Coronary artery (tissue), 2 donors: ENCODE measurements at regions not wholly inside any gene's neighbourhood (a gene's known extent, or its start where the extent isn't known, plus 50 kb on each side); places are given as distances from the start of the nearest gene placed in this dataset.

Experiments used
- DNase-seq: peaks from one replicate; pipeline ENCODE4 v3.0.0-alpha.2; 2017; ENCODE audit warnings: low spot score
- H3K27ac ChIP-seq, 2 donors: fragments of 200-600 bp; sonication (generic); one replicate each; pipeline ENCODE4 v1.5.1; 2016 to 2019
- H3K4me3 ChIP-seq: fragments of 200-600 bp; sonication (generic); 2 replicates; pipeline ENCODE4 v1.5.1; 2016; ENCODE audit warnings: mild to moderate bottlenecking, moderate library complexity
- CTCF ChIP-seq: fragments of 200-600 bp; sonication (generic); IDR thresholded peaks from one replicate; pipeline ENCODE4 v1.5.1; 2019; ENCODE audit warnings: antibody characterized with exemption

- TF ChIP-seq CTCF: no peak
- Histone ChIP-seq H3K27ac (no peak overlapping the region), H3K4me3 (no peak overlapping the region)
- DNase-seq: no peak
Observed at GRCh38 chr16:13559624-13560023, 360.3 kb upstream of the ERCC4 start.

GRCh38 chr16:13560151-13560550 is 359.8 kb upstream of the ERCC4 start:
- no peak for DNase-seq
- Histone ChIP-seq H3K4me3 (no peak overlapping the region), H3K27ac (no peak overlapping the region)
- no peak for TF ChIP-seq CTCF

- TF ChIP-seq CTCF: no peak
- H3K4me3 ChIP-seq: no peak overlapping the region
Observed at GRCh38 chr16:13561291-13562070, 358.5 kb upstream of the ERCC4 start.

GRCh38 chr16:13568803-13569202 is 351.2 kb upstream of the ERCC4 start:
- no peak for DNase-seq
- H3K4me3 ChIP-seq: no peak overlapping the region
- H3K27ac ChIP-seq: no peak overlapping the region
- no peak for TF ChIP-seq CTCF

More at GRCh38 chr16:13561291-13562070, 358.5 kb upstream of the ERCC4 start:
- no peak for DNase-seq
- no peak overlapping the region for H3K27ac ChIP-seq

GRCh38 chr16:13569986-13570385 is 350.0 kb upstream of the ERCC4 start:
- Histone ChIP-seq H3K27ac (no peak overlapping the region), H3K4me3 (no peak overlapping the region)
- no peak for DNase-seq
- no peak for TF ChIP-seq CTCF

GRCh38 chr16:13571036-13571435 is 348.9 kb upstream of the ERCC4 start:
- Histone ChIP-seq H3K27ac (no peak overlapping the region), H3K4me3 (no peak overlapping the region)
- DNase-seq: no peak
- no peak for TF ChIP-seq CTCF

GRCh38 chr16:13573903-13574302 is 346.1 kb upstream of the ERCC4 start:
- H3K4me3 ChIP-seq: no peak overlapping the region
- no peak overlapping the region for H3K27ac ChIP-seq
- DNase-seq: no peak
- no peak for TF ChIP-seq CTCF
